CD4-positive, alpha-beta T cell treated with Interleukin-17A for 1 hour (primary cell): ENCODE measurements at regions not wholly inside any gene's neighbourhood (a gene's known extent, or its start where the extent isn't known, plus 50 kb on each side); places are given as distances from the start of the nearest gene placed in this dataset.

ENCODE experiments used
- DNase-seq: peaks from one replicate; pipeline ENCODE4 v3.0.0-alpha.2; 2020

GRCh38 chr4:178066338-178066941, 624.2 kb upstream of the AGA start:
- DNase-seq = no peak

- no peak for DNase-seq
Measured at GRCh38 chr4:178068136-178068535, 625.9 kb upstream of the AGA start.

- DNase-seq = no peak
Measured at GRCh38 chr4:178070163-178070562, 627.9 kb upstream of the AGA start.

- DNase-seq = no peak
Measured at GRCh38 chr4:178080312-178080711, 638.1 kb upstream of the AGA start.

- no peak for DNase-seq
Measured at GRCh38 chr4:178081176-178081575, 638.9 kb upstream of the AGA start.

- no peak for DNase-seq
Measured at GRCh38 chr4:178081896-178082295, 639.7 kb upstream of the AGA start.

- DNase-seq = no peak
Measured at GRCh38 chr4:178082906-178083305, 640.7 kb upstream of the AGA start.

GRCh38 chr4:178083968-178084367, 641.7 kb upstream of the AGA start:
- no peak for DNase-seq

GRCh38 chr4:178086320-178086719, 644.1 kb upstream of the AGA start:
- no peak for DNase-seq

GRCh38 chr4:178090640-178091411, 648.6 kb upstream of the AGA start:
- DNase-seq = no peak

- DNase-seq = no peak
Measured at GRCh38 chr4:178102139-178102538, 659.9 kb upstream of the AGA start.

- no peak for DNase-seq
Measured at GRCh38 chr4:178105242-178105641, 663.0 kb upstream of the AGA start.

GRCh38 chr4:178136736-178137345, 694.6 kb upstream of the AGA start:
- no peak for DNase-seq

GRCh38 chr4:178137732-178138471, 695.7 kb upstream of the AGA start:
- no peak for DNase-seq

- no peak for DNase-seq
Measured at GRCh38 chr4:178138491-178138890, 696.3 kb upstream of the AGA start.

GRCh38 chr4:178140326-178140915, 698.2 kb upstream of the AGA start:
- DNase-seq = no peak

- no peak for DNase-seq
Measured at GRCh38 chr4:178142724-178143123, 700.5 kb upstream of the AGA start.

GRCh38 chr4:178148106-178148505, 705.9 kb upstream of the AGA start:
- DNase-seq = no peak

- DNase-seq = no peak
Measured at GRCh38 chr4:178165251-178165950, 723.2 kb upstream of the AGA start.

GRCh38 chr4:178165951-178166308, 723.7 kb upstream of the AGA start:
- no peak for DNase-seq

GRCh38 chr4:178173771-178174170, 731.5 kb upstream of the AGA start:
- DNase-seq = no peak

GRCh38 chr4:178174756-178175155, 732.5 kb upstream of the AGA start:
- no peak for DNase-seq

GRCh38 chr4:178185517-178185916, 743.3 kb upstream of the AGA start:
- no peak for DNase-seq
